HEK293 (cell line): ENCODE measurements at regions not wholly inside any gene's neighbourhood (a gene's known extent, or its start where the extent isn't known, plus 50 kb on each side); places are given as distances from the start of the nearest gene placed in this dataset.

Experiments
- CTCF ChIA-PET: fragments of 350-600 bp; formaldehyde crosslinking; extraction: SDS; loops from one replicate; lab custom pipeline; 2021; ENCODE audit warnings: antibody characterized with exemption; lab: Yijun Ruan, JAX
- POLR2A ChIA-PET: fragments of 300-600 bp; formaldehyde crosslinking; extraction: SDS; loops from one replicate; lab custom pipeline; 2020; ENCODE audit warnings: antibody characterized with exemption, inconsistent platforms; lab: Yijun Ruan, JAX
- H3K27ac ChIP-seq: fragments of 200-500 bp; sonication (Bioruptor generic); 2 replicates; pipeline ENCODE4 v1.5.1; 2014; ENCODE audit warnings: low read depth, low read length, control low read depth, inconsistent platforms; ENCODE audit errors: extremely low read depth
- H3K36me3 ChIP-seq, 2 experiments: fragments of 200-500 bp in 1 of 2; sonication (Bioruptor generic) in 1 of 2; 1 replicate in 1 of 2; 2 replicates in 1 of 2; pipeline ENCODE4 v1.5.1; 2014 to 2017; ENCODE audit warnings: inconsistent platforms in 2 of 2, low read length in 2 of 2; ENCODE audit not compliant: control insufficient read depth in 2 of 2, insufficient read depth in 1 of 2
- H3K4me1 ChIP-seq: fragments of 200-500 bp; sonication (Bioruptor generic); 2 replicates; pipeline ENCODE4 v1.5.1; 2014; ENCODE audit warnings: mild to moderate bottlenecking, low read length, inconsistent platforms; ENCODE audit not compliant: control insufficient read depth, insufficient read depth
- H3K4me3 ChIP-seq: 2 replicates; pipeline ENCODE4 v1.5.1; 2011; ENCODE audit warnings: low read depth, mild to moderate bottlenecking, control low read depth, low read length, moderate library complexity
- H3K9me3 ChIP-seq: fragments of 200-500 bp; sonication (Bioruptor generic); 2 replicates; pipeline ENCODE4 v1.5.1; 2014; ENCODE audit warnings: low read depth, low read length, inconsistent platforms; ENCODE audit not compliant: control insufficient read depth, insufficient read depth
- WT1 ChIP-seq: fragments of 450-650 bp; formaldehyde crosslinking; IDR thresholded peaks from 2 replicates; pipeline ENCODE4 v1.5.1; 2016; ENCODE audit warnings: missing biosample characterization, missing genetic modification characterization
- ZBTB21 ChIP-seq: fragments of 450-650 bp; formaldehyde crosslinking; IDR thresholded peaks from 2 replicates; pipeline ENCODE4 v1.5.1; 2017; ENCODE audit warnings: missing biosample characterization, missing genetic modification characterization
- ZFP69B ChIP-seq: fragments of 450-650 bp; formaldehyde crosslinking; IDR thresholded peaks from 2 replicates; pipeline ENCODE4 v1.5.1; 2016; ENCODE audit warnings: missing biosample characterization, missing genetic modification characterization
- ZNF140 ChIP-seq: fragments of 450-650 bp; formaldehyde crosslinking; IDR thresholded peaks from 2 replicates; pipeline ENCODE4 v1.5.1; 2016; ENCODE audit warnings: missing biosample characterization, missing genetic modification characterization
- ZNF174 ChIP-seq: fragments of 450-650 bp; formaldehyde crosslinking; IDR thresholded peaks from 2 replicates; pipeline ENCODE4 v1.5.0; 2017; ENCODE audit warnings: missing biosample characterization, mild to moderate bottlenecking, missing genetic modification characterization
- ZNF175 ChIP-seq: fragments of 450-650 bp; formaldehyde crosslinking; IDR thresholded peaks from 2 replicates; pipeline ENCODE4 v1.5.1; 2016; ENCODE audit warnings: missing biosample characterization, missing genetic modification characterization
- ZNF223 ChIP-seq: fragments of 450-650 bp; formaldehyde crosslinking; IDR thresholded peaks from 2 replicates; pipeline ENCODE4 v1.5.1; 2016; ENCODE audit warnings: missing biosample characterization, missing genetic modification characterization
- ZNF24 ChIP-seq: fragments of 450-650 bp; formaldehyde crosslinking; IDR thresholded peaks from 2 replicates; pipeline ENCODE4 v1.5.1; 2016; ENCODE audit warnings: missing biosample characterization, missing genetic modification characterization
- ZNF311 ChIP-seq: fragments of 450-650 bp; formaldehyde crosslinking; IDR thresholded peaks from 2 replicates; pipeline ENCODE4 v1.5.1; 2017; ENCODE audit warnings: missing biosample characterization, missing genetic modification characterization, borderline replicate concordance
- ZNF341 ChIP-seq: fragments of 450-650 bp; formaldehyde crosslinking; IDR thresholded peaks from 2 replicates; pipeline ENCODE4; 2016; ENCODE audit warnings: low read depth, missing biosample characterization, missing genetic modification characterization
- ZNF48 ChIP-seq: fragments of 450-650 bp; formaldehyde crosslinking; IDR thresholded peaks from 2 replicates; pipeline ENCODE4 v1.5.1; 2016; ENCODE audit warnings: missing biosample characterization, missing genetic modification characterization
- ZNF510 ChIP-seq: fragments of 450-650 bp; formaldehyde crosslinking; IDR thresholded peaks from 2 replicates; pipeline ENCODE4 v1.5.1; 2018; ENCODE audit warnings: mild to moderate bottlenecking, missing genetic modification characterization, missing biosample characterization; ENCODE audit not compliant: insufficient replicate concordance
- ZNF560 ChIP-seq: fragments of 450-650 bp; formaldehyde crosslinking; IDR thresholded peaks from 2 replicates; pipeline ENCODE4 v1.5.1; 2017; ENCODE audit warnings: missing biosample characterization, missing genetic modification characterization, borderline replicate concordance
- ZNF624 ChIP-seq: fragments of 450-650 bp; formaldehyde crosslinking; IDR thresholded peaks from 2 replicates; pipeline ENCODE4 v1.5.1; 2017; ENCODE audit warnings: missing biosample characterization, missing genetic modification characterization
- ZNF639 ChIP-seq: fragments of 450-650 bp; formaldehyde crosslinking; IDR thresholded peaks from 2 replicates; pipeline ENCODE4 v1.5.1; 2016; ENCODE audit warnings: missing biosample characterization, missing genetic modification characterization
- ZNF692 ChIP-seq: fragments of 450-650 bp; formaldehyde crosslinking; IDR thresholded peaks from 2 replicates; pipeline ENCODE4 v1.5.1; 2016; ENCODE audit warnings: missing biosample characterization, missing genetic modification characterization
- ZSCAN23 ChIP-seq: fragments of 450-650 bp; formaldehyde crosslinking; IDR thresholded peaks from 2 replicates; pipeline ENCODE4 v1.5.1; 2016; ENCODE audit warnings: missing biosample characterization, missing genetic modification characterization
- TF ChIP-seq, protein P1 (sequence below): fragments of 450-650 bp; formaldehyde crosslinking; IDR thresholded peaks from 2 replicates; pipeline ENCODE4 v1.5.1; 2017; ENCODE audit warnings: missing biosample characterization, missing genetic modification characterization
- TF ChIP-seq, protein P2 (sequence below): fragments of 450-650 bp; formaldehyde crosslinking; IDR thresholded peaks from 2 replicates; pipeline ENCODE4; 2016; ENCODE audit warnings: missing biosample characterization, missing genetic modification characterization
- TF ChIP-seq, protein P3 (sequence below): fragments of 450-650 bp; formaldehyde crosslinking; IDR thresholded peaks from 2 replicates; pipeline ENCODE4 v1.5.1; 2016; ENCODE audit warnings: missing biosample characterization, missing genetic modification characterization

- no peak overlapping the region for H3K4me3 ChIP-seq
- TF ChIP-seq ZNF692 (tag by site-specific recombination): no peak
- no peak for TF ChIP-seq ZNF24 (tag by site-specific recombination)
- no peak for TF ChIP-seq ZNF174 (tag by site-specific recombination)
- no peak for TF ChIP-seq ZNF639 (tag by site-specific recombination)
- TF ChIP-seq ZSCAN23: no peak
- TF ChIP-seq ZNF560: no peak
- TF ChIP-seq WT1 (tag by site-specific recombination): no peak
- no peak for TF ChIP-seq ZNF48 (tag by site-specific recombination)
- TF ChIP-seq ZFP69B (tag by site-specific recombination): no peak
- no peak for TF ChIP-seq ZNF341
- TF ChIP-seq ZBTB21 (tag by site-specific recombination): no peak
- TF ChIP-seq, protein P1, sequence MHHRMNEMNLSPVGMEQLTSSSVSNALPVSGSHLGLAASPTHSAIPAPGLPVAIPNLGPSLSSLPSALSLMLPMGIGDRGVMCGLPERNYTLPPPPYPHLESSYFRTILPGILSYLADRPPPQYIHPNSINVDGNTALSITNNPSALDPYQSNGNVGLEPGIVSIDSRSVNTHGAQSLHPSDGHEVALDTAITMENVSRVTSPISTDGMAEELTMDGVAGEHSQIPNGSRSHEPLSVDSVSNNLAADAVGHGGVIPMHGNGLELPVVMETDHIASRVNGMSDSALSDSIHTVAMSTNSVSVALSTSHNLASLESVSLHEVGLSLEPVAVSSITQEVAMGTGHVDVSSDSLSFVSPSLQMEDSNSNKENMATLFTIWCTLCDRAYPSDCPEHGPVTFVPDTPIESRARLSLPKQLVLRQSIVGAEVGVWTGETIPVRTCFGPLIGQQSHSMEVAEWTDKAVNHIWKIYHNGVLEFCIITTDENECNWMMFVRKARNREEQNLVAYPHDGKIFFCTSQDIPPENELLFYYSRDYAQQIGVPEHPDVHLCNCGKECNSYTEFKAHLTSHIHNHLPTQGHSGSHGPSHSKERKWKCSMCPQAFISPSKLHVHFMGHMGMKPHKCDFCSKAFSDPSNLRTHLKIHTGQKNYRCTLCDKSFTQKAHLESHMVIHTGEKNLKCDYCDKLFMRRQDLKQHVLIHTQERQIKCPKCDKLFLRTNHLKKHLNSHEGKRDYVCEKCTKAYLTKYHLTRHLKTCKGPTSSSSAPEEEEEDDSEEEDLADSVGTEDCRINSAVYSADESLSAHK: no peak
- no peak for TF ChIP-seq ZNF223 (tag by site-specific recombination)
- TF ChIP-seq ZNF140 (tag by site-specific recombination): no peak
- no peak for TF ChIP-seq ZNF624 (tag by site-specific recombination)
- TF ChIP-seq ZNF510 (tag by site-specific recombination): no peak
- TF ChIP-seq ZNF311 (tag by site-specific recombination): no peak
- no peak for TF ChIP-seq ZNF175 (tag by site-specific recombination)
- TF ChIP-seq, protein P2, sequence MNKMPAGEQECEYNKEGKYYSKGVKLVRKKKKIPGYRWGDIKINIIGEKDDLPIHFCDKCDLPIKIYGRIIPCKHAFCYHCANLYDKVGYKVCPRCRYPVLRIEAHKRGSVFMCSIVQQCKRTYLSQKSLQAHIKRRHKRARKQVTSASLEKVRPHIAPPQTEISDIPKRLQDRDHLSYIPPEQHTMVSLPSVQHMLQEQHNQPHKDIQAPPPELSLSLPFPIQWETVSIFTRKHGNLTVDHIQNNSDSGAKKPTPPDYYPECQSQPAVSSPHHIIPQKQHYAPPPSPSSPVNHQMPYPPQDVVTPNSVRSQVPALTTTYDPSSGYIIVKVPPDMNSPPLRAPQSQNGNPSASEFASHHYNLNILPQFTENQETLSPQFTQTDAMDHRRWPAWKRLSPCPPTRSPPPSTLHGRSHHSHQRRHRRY (tag by site-specific recombination): no peak
- TF ChIP-seq, protein P3, sequence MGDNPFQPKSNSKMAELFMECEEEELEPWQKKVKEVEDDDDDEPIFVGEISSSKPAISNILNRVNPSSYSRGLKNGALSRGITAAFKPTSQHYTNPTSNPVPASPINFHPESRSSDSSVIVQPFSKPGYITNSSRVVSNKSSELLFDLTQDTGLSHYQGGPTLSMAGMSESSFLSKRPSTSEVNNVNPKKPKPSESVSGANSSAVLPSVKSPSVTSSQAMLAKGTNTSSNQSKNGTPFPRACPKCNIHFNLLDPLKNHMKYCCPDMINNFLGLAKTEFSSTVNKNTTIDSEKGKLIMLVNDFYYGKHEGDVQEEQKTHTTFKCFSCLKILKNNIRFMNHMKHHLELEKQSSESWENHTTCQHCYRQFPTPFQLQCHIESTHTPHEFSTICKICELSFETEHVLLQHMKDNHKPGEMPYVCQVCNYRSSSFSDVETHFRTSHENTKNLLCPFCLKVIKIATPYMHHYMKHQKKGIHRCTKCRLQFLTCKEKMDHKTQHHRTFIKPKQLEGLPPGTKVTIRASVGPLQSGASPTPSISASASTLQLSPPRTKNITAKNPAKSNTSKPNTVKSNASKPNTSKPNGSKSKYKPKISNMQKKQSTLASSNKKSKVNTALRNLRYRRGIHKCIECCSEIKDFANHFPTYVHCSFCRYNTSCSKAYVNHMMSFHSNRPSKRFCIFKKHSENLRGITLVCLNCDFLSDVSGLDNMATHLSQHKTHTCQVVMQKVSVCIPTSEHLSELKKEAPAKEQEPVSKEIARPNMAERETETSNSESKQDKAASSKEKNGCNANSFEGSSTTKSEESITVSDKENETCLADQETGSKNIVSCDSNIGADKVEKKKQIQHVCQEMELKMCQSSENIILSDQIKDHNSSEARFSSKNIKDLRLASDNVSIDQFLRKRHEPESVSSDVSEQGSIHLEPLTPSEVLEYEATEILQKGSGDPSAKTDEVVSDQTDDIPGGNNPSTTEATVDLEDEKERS: no peak
- H3K27ac ChIP-seq: no peak overlapping the region
- no peaks in the 10 kb centered on the region for H3K36me3 ChIP-seq
- POLR2A ChIA-PET: no interaction called here
- CTCF ChIA-PET: no interaction called here
- 0 out of 2 replicates have a peak, but pooled peaks cover 2% of the 10 kb centered on the region for H3K9me3 ChIP-seq
- H3K4me1 ChIP-seq: no peaks in the 10 kb centered on the region
These were observed 51.4 kb upstream of the TRIB2 start for GRCh38 chr2:12665334-12665733.
